Left colon (tissue), 2 donors: ENCODE measurements at regions not wholly inside any gene's neighbourhood (a gene's known extent, or its start where the extent isn't known, plus 50 kb on each side); places are given as distances from the start of the nearest gene placed in this dataset.

Experiments used
- ATAC-seq: fragments of 200-7000 bp; cut with Tn5 transposase; one replicate; pipeline ENCODE4 v1.9.1; 2020; ENCODE audit warnings: mild to moderate bottlenecking, moderate library complexity
- DNase-seq, 2 donors: peaks; one replicate each; pipeline ENCODE4 v3.0.0-alpha.2; 2020
- intact Hi-C, 2 donors: fragments of 100-400 bp; cut with DNase I in 1 of 2; cut with micrococcal nuclease in 1 of 2; formaldehyde crosslinking; loops; one replicate each; pipeline versions ENCODE4 v1.11.2 to v1.14.0; 2022; cut with DNase I, micrococcal nuclease
- donor health status: DM: no; HTN: no; CAD: no.
- donor health status: DM: yes; HTN: yes; CAD: no.

DNA sequence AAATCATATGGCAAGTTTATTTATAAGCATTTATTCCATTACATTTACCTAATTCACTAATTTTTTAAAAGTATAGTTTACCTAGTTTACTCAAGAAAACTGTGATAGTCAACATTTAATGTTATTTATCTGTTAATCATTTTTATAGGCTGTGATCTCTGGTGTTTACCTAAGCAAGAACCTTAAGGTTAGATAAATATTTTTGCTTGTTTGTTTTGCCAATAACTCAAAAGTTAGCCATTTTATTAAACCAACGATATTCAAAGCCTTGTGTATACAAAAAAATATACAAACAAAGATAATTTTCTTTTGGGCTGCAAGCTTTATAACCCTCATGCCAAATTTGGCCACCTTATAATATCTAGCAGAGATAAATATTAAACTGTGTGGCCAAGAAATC, 157.3 kb downstream of the SLCO1B3 start:
- intact Hi-C loops: no loop called here
- ATAC-seq: no peak
- no peak for DNase-seq

- no peak for ATAC-seq
- intact Hi-C loops: no loop called here
- no peak for DNase-seq
Observed at GRCh38 chr12:20969766-20970165, 159.3 kb downstream of the SLCO1B3 start.

DNA sequence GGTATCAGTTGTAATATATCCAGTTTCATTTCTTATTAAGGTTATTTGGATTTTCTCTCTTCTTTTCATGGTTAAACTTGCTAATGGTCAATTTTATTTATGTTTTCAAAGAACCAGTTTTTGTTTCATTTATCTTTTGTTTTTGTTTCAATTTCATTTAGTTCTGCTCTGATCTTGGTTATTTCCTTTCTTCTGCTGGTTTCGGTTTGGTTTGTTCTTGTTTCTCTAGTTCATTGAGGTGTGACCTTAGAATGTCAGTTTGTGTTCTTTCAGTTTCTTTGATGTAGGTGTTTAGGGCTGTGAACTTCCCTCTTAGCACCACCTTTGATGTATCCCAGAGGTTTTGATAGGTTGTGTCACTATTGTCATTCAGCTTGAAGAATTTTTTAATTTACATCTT, 145.6 kb upstream of the SLCO1B1 start:
- DNase-seq: no peak
- intact Hi-C loops: no loop called here
- ATAC-seq: no peak

DNA sequence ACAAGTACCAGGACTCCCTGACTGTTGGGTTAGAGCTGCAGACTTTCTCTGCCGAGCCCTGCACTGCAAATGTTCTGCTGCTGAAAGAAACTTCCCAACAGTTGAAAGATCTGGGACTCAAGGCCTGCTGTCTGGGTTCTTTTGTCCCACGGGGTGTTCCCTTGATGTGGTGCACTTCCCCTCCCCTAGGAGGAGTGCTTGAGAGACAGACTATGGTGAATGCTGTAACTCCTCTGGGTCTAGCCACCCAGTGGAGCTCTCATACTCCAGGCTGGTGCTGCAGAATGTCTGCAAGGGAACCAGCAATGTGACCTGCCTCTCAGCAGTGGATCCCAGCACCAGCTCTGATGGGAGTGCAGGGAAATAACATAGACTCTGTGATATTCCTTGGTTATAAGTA, 129.2 kb upstream of the SLCO1B1 start:
- no peak for ATAC-seq
- DNase-seq: no peak
- intact Hi-C loops: no loop called here

GRCh38 chr12:21025656-21026055, 105.3 kb upstream of the SLCO1B1 start:
- DNase-seq (no peak), ATAC-seq (peak; percentile 88)
- intact Hi-C loops: no loop called here

DNA sequence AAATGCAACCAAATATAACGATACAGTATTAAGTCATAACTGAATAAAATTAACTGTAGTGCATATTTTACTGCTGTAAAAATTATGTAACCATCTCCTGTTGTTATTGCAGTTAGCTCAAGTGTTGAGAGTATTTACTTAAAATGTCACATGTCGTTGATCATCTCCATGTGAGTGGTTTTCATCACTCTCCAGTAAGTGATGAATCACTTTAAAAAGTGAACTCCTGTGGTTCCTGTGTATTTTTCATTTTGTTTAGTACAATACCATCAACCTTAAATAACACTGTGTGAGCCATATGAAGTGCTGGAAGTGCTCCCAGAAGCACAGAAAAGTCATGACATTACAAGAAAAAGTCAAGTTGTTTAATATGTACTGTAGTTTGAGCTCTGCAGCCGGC, 104.7 kb upstream of the SLCO1B1 start:
- ATAC-seq (peak; percentile 20), DNase-seq (no peak)
- intact Hi-C loops: no loop called here

DNA sequence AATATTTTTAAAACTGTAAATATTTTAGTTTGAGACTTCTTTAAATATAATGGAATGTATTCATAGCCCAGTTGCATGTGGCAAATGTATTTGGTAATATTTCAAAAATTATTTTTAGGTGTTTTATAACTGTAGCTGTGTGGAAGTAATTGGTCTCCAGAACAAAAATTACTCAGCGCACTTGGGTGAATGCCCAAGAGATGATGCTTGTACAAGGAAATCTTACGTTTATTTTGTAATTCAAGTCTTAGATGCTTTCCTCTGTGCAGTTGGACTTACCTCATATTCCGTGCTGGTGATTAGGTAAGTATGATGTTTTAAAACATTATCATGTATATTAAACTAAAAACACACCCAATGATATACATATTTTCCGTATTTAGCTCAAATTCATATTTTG, 76.7 kb upstream of the SLCO1B1 start:
- no peak for DNase-seq
- ATAC-seq: no peak
- intact Hi-C loops: no loop called here

DNA sequence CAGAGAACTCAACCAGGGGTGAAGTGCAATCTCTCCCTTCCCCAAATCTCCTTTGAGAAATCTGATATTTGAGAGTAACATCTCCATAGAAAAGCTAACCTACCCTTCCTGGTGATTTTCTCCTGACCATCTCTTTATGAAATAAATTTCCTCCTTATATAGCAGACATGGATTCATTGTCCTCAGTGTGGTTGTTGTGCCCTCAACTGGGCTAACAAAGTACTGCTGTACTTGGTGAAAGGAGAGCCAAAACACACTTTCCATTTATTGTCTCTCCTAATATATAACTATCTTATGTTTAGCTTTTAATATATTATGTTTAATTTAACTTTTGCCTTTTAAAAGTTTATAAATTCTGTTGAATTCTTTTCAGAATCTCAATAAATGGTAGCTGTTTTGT, 65.1 kb upstream of the SLCO1B1 start:
- intact Hi-C loops: no loop called here
- DNase-seq: no peak
- ATAC-seq: no peak

DNA sequence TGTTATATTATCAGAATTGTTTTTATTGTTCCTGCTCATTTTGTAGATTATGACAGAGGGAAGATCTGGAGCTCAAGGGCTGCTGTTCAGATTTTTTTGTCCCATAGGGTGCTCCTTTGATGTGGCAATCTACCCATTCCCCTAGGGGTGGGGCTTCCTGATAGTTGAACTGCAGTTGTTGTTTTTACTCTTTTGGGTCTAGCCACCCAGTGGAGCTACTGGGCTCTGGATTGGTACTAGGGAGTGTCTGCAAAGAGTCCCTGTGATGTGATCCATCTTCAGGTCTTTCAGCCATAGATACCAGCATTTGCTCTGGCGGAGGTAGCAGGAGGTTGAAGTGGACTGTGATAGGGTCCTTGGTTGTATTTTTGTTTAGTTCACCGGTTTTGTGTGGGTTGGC, 57.9 kb upstream of the SLCO1B1 start:
- no peak for ATAC-seq
- DNase-seq: no peak
- intact Hi-C loops: no loop called here

DNA sequence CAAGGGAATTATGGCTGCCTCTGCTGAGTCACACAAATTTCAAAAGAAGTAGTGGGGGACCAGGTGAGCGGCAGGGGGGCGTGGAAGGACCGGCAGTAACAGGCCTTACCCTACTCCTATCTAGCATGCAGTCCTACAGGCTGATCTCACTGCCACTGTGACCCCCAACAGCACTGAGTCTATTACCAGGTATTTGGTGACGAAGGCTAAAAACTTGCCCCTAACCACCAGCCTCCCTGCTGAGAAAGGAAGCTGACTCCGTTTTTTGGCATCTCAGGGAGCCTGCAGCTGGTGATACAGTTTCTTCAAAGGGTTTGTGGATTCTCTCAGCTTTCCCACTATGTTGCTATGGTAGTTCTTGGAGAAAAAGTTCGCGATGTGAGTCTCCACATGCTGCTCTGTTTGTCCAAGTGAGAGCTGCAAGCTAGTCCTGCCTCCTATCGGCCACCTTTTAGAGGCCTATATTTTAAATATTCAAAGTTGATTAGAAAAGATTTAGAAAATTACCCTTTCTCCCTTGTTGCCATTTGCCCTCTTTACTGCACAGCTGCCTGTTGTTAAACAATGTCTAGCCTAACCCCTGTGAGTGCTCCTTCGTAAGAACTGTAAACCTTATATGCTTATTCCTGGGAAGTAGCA, 57.1 kb upstream of the SLCO1B1 start:
- DNase-seq: no peak
- intact Hi-C loops: no loop called here
- ATAC-seq: no peak
